Mucosa of rectum (tissue), 2 donors: ENCODE measurements at regions not wholly inside any gene's neighbourhood (a gene's known extent, or its start where the extent isn't known, plus 50 kb on each side); places are given as distances from the start of the nearest gene placed in this dataset.
A peak's percentile ranks its signal among the peaks of the same experiment; 100 is the strongest.

Experiments used
- H3K27ac ChIP-seq, 2 donors: one replicate each; pipeline ENCODE4 v1.7.0; 2013; ENCODE audit warnings: inconsistent platforms in 2 of 2, low read depth in 2 of 2, low read length in 2 of 2
- H3K27me3 ChIP-seq, 2 donors: one replicate each; pipeline ENCODE4 v1.7.0; 2013; ENCODE audit warnings: low read length in 2 of 2; ENCODE audit not compliant: control insufficient read depth in 2 of 2, insufficient read depth in 2 of 2
- H3K36me3 ChIP-seq, 2 donors: one replicate each; pipeline ENCODE4 v1.7.0; 2013; ENCODE audit warnings: low read length in 2 of 2; ENCODE audit not compliant: control insufficient read depth in 2 of 2, insufficient read depth in 2 of 2
- H3K4me1 ChIP-seq, 2 donors: one replicate each; pipeline ENCODE4 v1.7.0; 2013; ENCODE audit warnings: low read length in 2 of 2, mild to moderate bottlenecking in 1 of 2; ENCODE audit not compliant: control insufficient read depth in 2 of 2, insufficient read depth in 2 of 2
- H3K4me3 ChIP-seq, 2 donors: one replicate each; pipeline ENCODE4 v1.7.0; 2013; ENCODE audit warnings: low read length in 2 of 2
- H3K9ac ChIP-seq, 2 donors: one replicate each; pipeline ENCODE4 v1.7.0; 2013; ENCODE audit warnings: low read length in 2 of 2, low read depth in 1 of 2, mild to moderate bottlenecking in 1 of 2
- H3K9me3 ChIP-seq, 2 donors: one replicate each; pipeline ENCODE4 v1.7.0; 2013; ENCODE audit warnings: low read length in 2 of 2; ENCODE audit not compliant: control insufficient read depth in 2 of 2
- donor health status: healthy.
- donor health status: Normal muscosa, but diverticular disease.

- no peak overlapping the region for H3K27ac ChIP-seq
- H3K4me3 ChIP-seq, result no peak overlapping the region
- no peaks in the 10 kb centered on the region for H3K27me3 ChIP-seq
- no peaks in the 10 kb centered on the region for H3K36me3 ChIP-seq
- no peak overlapping the region for H3K9ac ChIP-seq
- H3K9me3 ChIP-seq, result no peaks in the 10 kb centered on the region
- no peaks in the 10 kb centered on the region for H3K4me1 ChIP-seq
Observed at GRCh38 chr6:148652205-148652604, 94.6 kb upstream of the UST start.

GRCh38 chr6:148653138-148653776, 93.6 kb upstream of the UST start:
- Histone ChIP-seq H3K27ac (no peak overlapping the region), H3K36me3 (no peaks in the 10 kb centered on the region), H3K4me1 (no peaks in the 10 kb centered on the region), H3K4me3 (no peak overlapping the region), H3K9ac (no peak overlapping the region), H3K9me3 (no peaks in the 10 kb centered on the region), H3K27me3 (no peaks in the 10 kb centered on the region)

GRCh38 chr6:148657048-148657447, 89.8 kb upstream of the UST start:
- H3K4me3 ChIP-seq, result no peak overlapping the region
- H3K4me1 ChIP-seq, result no peaks in the 10 kb centered on the region
- H3K27me3 ChIP-seq, result no peaks in the 10 kb centered on the region
- no peaks in the 10 kb centered on the region for H3K9me3 ChIP-seq
- no peak overlapping the region for H3K9ac ChIP-seq
- no peaks in the 10 kb centered on the region for H3K36me3 ChIP-seq
- H3K27ac ChIP-seq, result peak overlapping the region; percentile 7 to 37

GRCh38 chr6:148658681-148659430, 88.0 kb upstream of the UST start:
- Histone ChIP-seq H3K4me3 (no peak overlapping the region), H3K4me1 (no peaks in the 10 kb centered on the region), H3K27me3 (no peaks in the 10 kb centered on the region), H3K36me3 (no peaks in the 10 kb centered on the region), H3K27ac (no peak overlapping the region), H3K9ac (no peak overlapping the region), H3K9me3 (no peaks in the 10 kb centered on the region)

GRCh38 chr6:148667395-148667794, 79.4 kb upstream of the UST start:
- no peak overlapping the region for H3K27ac ChIP-seq
- no peak overlapping the region for H3K9ac ChIP-seq
- peaks cover 5 to 6% of the 10 kb centered on the region in 2 donors for H3K9me3 ChIP-seq

GRCh38 chr6:148671085-148671484, 75.7 kb upstream of the UST start:
- H3K4me3 ChIP-seq, result no peak overlapping the region
- H3K27ac ChIP-seq, result no peak overlapping the region
- H3K36me3 ChIP-seq, result no peaks in the 10 kb centered on the region
- no peak overlapping the region for H3K9ac ChIP-seq
- no peaks in the 10 kb centered on the region for H3K27me3 ChIP-seq
- H3K9me3 ChIP-seq, result peaks cover 5 to 6% of the 10 kb centered on the region in 2 donors
- H3K4me1 ChIP-seq, result no peaks in the 10 kb centered on the region

More at GRCh38 chr6:148667395-148667794, 79.4 kb upstream of the UST start:
- H3K4me3 ChIP-seq, result no peak overlapping the region
- H3K27me3 ChIP-seq, result no peaks in the 10 kb centered on the region
- no peaks in the 10 kb centered on the region for H3K36me3 ChIP-seq
- H3K4me1 ChIP-seq, result no peaks in the 10 kb centered on the region

GRCh38 chr6:148671952-148672351, 74.9 kb upstream of the UST start:
- Histone ChIP-seq H3K9me3 (peaks cover 0 to 4% of the 10 kb centered on the region in 2 donors), H3K4me1 (no peaks in the 10 kb centered on the region)

GRCh38 chr6:148674306-148674705, 72.5 kb upstream of the UST start:
- H3K4me3 ChIP-seq, result no peak overlapping the region
- no peaks in the 10 kb centered on the region for H3K27me3 ChIP-seq
- H3K36me3 ChIP-seq, result no peaks in the 10 kb centered on the region
- H3K27ac ChIP-seq, result no peak overlapping the region
- no peak overlapping the region for H3K9ac ChIP-seq
- H3K4me1 ChIP-seq, result no peaks in the 10 kb centered on the region
- peaks cover 0 to 4% of the 10 kb centered on the region in 2 donors for H3K9me3 ChIP-seq

More at GRCh38 chr6:148671952-148672351, 74.9 kb upstream of the UST start:
- H3K36me3 ChIP-seq, result no peaks in the 10 kb centered on the region
- H3K9ac ChIP-seq, result no peak overlapping the region
- H3K27ac ChIP-seq, result no peak overlapping the region
- H3K4me3 ChIP-seq, result no peak overlapping the region
- no peaks in the 10 kb centered on the region for H3K27me3 ChIP-seq

GRCh38 chr6:148677594-148678476, 69.0 kb upstream of the UST start:
- Histone ChIP-seq H3K27ac (no peak overlapping the region), H3K4me3 (no peak overlapping the region), H3K4me1 (no peaks in the 10 kb centered on the region), H3K36me3 (no peaks in the 10 kb centered on the region), H3K27me3 (no peaks in the 10 kb centered on the region), H3K9ac (no peak overlapping the region), H3K9me3 (no peaks in the 10 kb centered on the region)

GRCh38 chr6:148678682-148679081, 68.1 kb upstream of the UST start:
- no peaks in the 10 kb centered on the region for H3K9me3 ChIP-seq
- H3K36me3 ChIP-seq, result no peaks in the 10 kb centered on the region
- no peak overlapping the region for H3K4me3 ChIP-seq
- H3K9ac ChIP-seq, result no peak overlapping the region
- no peaks in the 10 kb centered on the region for H3K4me1 ChIP-seq
- H3K27me3 ChIP-seq, result no peaks in the 10 kb centered on the region
- no peak overlapping the region for H3K27ac ChIP-seq
